ENCODE measurements at regions not wholly inside any gene's neighbourhood (a gene's known extent, or its start where the extent isn't known, plus 50 kb on each side); places are given as distances from the start of the nearest gene placed in this dataset.
"Not testable (repeated sequence)": the region's sequence is repeated elsewhere in the genome, so short reads cannot be mapped to it uniquely, and the experiment has no call there.

- not testable (repeated sequence) for H3K9me3 Mint-ChIP-seq
Observed at GRCh38 chr10:47593805-47594204, 70.4 kb upstream of the AGAP9 start.

GRCh38 chr10:47593129-47593528 lies 69.7 kb upstream of the AGAP9 start:
- not testable (repeated sequence) for H3K9me3 ChIP-seq (ENCODE audit: control insufficient read depth, low read depth, low read length); H3K79me1 ChIP-seq (ENCODE audit: insufficient read depth, low read depth, low read length, poor library complexity, severe bottlenecking); H3T11ph ChIP-seq (ENCODE audit: low read length); H3K4ac ChIP-seq (ENCODE audit: low read depth, low read length); H3K79me2 ChIP-seq (ENCODE audit: insufficient read depth, low read length); H2BK5ac ChIP-seq (ENCODE audit: insufficient read length, low read length); H2BK120ac ChIP-seq (ENCODE audit: low read depth, low read length, poor library complexity, severe bottlenecking); H4K5ac ChIP-seq (ENCODE audit: insufficient read length, low read depth, low read length); H4K91ac ChIP-seq (ENCODE audit: insufficient read length, low read depth, low read length); H2AK5ac ChIP-seq (ENCODE audit: insufficient read length, low read length); H4K20me1 ChIP-seq (ENCODE audit: control insufficient read depth, insufficient read depth, insufficient read length); H3K27me3 ChIP-seq (ENCODE audit: insufficient read depth, low read length); H3K56ac ChIP-seq (ENCODE audit: insufficient read length, low read depth, low read length); DNase-seq; H3K9me3 Mint-ChIP-seq; H3K23me2 ChIP-seq (ENCODE audit: insufficient read length, low read depth, low read length, poor library complexity, severe bottlenecking); H3K14ac ChIP-seq (ENCODE audit: insufficient read depth, low read length); H2BK12ac ChIP-seq (ENCODE audit: insufficient read length, low read depth, low read length); H3K27me3 Mint-ChIP-seq (ENCODE audit: low read depth); H3K9ac ChIP-seq (ENCODE audit: extremely low read depth, insufficient read length, low read length); H2BK15ac ChIP-seq (ENCODE audit: low read depth, low read length); H3K23ac ChIP-seq (ENCODE audit: insufficient read length, low read depth, low read length); H2BK20ac ChIP-seq (ENCODE audit: low read depth, low read length, poor library complexity, severe bottlenecking); H3K27ac ChIP-seq (ENCODE audit: insufficient read length, low read depth, low read length); H3K18ac ChIP-seq (ENCODE audit: insufficient read length, low read depth, low read length); H4K8ac ChIP-seq (replicated peaks; ENCODE audit: insufficient read length, low read depth, low read length); H3K27ac Mint-ChIP-seq; H3K36me3 Mint-ChIP-seq (ENCODE audit: insufficient read depth in 1 of 3, low read depth in 3 of 3); H3K4me1 Mint-ChIP-seq; H2AFZ ChIP-seq (ENCODE audit: low read length); H3K4me2 ChIP-seq (ENCODE audit: insufficient read depth, insufficient read length, low read length); H3K4me3 Mint-ChIP-seq; H3K4me1 ChIP-seq (ENCODE audit: insufficient read depth, low read length)
- no CpG with 5 or more reads among the region's 2 CpGs for WGBS (ENCODE audit: extremely low coverage, insufficient read length, low lambda C conversion rate)

More at GRCh38 chr10:47593805-47594204, 70.4 kb upstream of the AGAP9 start:
- H4K8ac ChIP-seq (replicated peaks; ENCODE audit: insufficient read length, low read depth, low read length); H3K9me3 ChIP-seq (ENCODE audit: control insufficient read depth, low read depth, low read length); H2BK5ac ChIP-seq (ENCODE audit: insufficient read length, low read length); H4K20me1 ChIP-seq (ENCODE audit: control insufficient read depth, insufficient read depth, insufficient read length); H2BK15ac ChIP-seq (ENCODE audit: low read depth, low read length); H3K36me3 Mint-ChIP-seq (ENCODE audit: insufficient read depth in 1 of 3, low read depth in 3 of 3); H3K79me2 ChIP-seq (ENCODE audit: insufficient read depth, low read length); H3K14ac ChIP-seq (ENCODE audit: insufficient read depth, low read length); H2BK120ac ChIP-seq (ENCODE audit: low read depth, low read length, poor library complexity, severe bottlenecking); H2BK20ac ChIP-seq (ENCODE audit: low read depth, low read length, poor library complexity, severe bottlenecking); H3K27me3 Mint-ChIP-seq (ENCODE audit: low read depth); H3K18ac ChIP-seq (ENCODE audit: insufficient read length, low read depth, low read length); H3K23ac ChIP-seq (ENCODE audit: insufficient read length, low read depth, low read length); H4K5ac ChIP-seq (ENCODE audit: insufficient read length, low read depth, low read length); DNase-seq; H2BK12ac ChIP-seq (ENCODE audit: insufficient read length, low read depth, low read length); H3K56ac ChIP-seq (ENCODE audit: insufficient read length, low read depth, low read length); H3T11ph ChIP-seq (ENCODE audit: low read length); H3K4me3 Mint-ChIP-seq; H2AK5ac ChIP-seq (ENCODE audit: insufficient read length, low read length); H3K4me1 Mint-ChIP-seq; H4K91ac ChIP-seq (ENCODE audit: insufficient read length, low read depth, low read length); H3K9ac ChIP-seq (ENCODE audit: extremely low read depth, insufficient read length, low read length); H3K27ac ChIP-seq (ENCODE audit: insufficient read length, low read depth, low read length); H3K79me1 ChIP-seq (ENCODE audit: insufficient read depth, low read depth, low read length, poor library complexity, severe bottlenecking); H2AFZ ChIP-seq (ENCODE audit: low read length); H3K4me2 ChIP-seq (ENCODE audit: insufficient read depth, insufficient read length, low read length); H3K27ac Mint-ChIP-seq; H3K27me3 ChIP-seq (ENCODE audit: insufficient read depth, low read length); H3K23me2 ChIP-seq (ENCODE audit: insufficient read length, low read depth, low read length, poor library complexity, severe bottlenecking); H3K4me1 ChIP-seq (ENCODE audit: insufficient read depth, low read length); H3K4ac ChIP-seq (ENCODE audit: low read depth, low read length): not testable (repeated sequence)
- WGBS (ENCODE audit: extremely low coverage, insufficient read length, low lambda C conversion rate), result no CpG with 5 or more reads among the region's 4 CpGs

All from H9 (cell line).